Neural cell (in vitro differentiated cells): ENCODE measurements at regions not wholly inside any gene's neighbourhood (a gene's known extent, or its start where the extent isn't known, plus 50 kb on each side); places are given as distances from the start of the nearest gene placed in this dataset.
"Not testable (repeated sequence)": the region's sequence is repeated elsewhere in the genome, so short reads cannot be mapped to it uniquely, and the experiment has no call there.

Source experiments
- EP300 ChIP-seq: fragments of 450-650 bp; conservative IDR thresholded peaks from 2 replicates; pipeline ENCODE4 v1.6.1; 2014; ENCODE audit warnings: antibody characterized with exemption, mild to moderate bottlenecking, moderate library complexity; ENCODE audit not compliant: poor library complexity, severe bottlenecking
- EZH2 ChIP-seq: fragments of 200-600, 300-800 bp; shearing (Covaris generic), sonication (generic); IDR thresholded peaks from 2 replicates; pipeline ENCODE4 v1.6.1; 2014; ENCODE audit warnings: antibody characterized with exemption, low read length, borderline replicate concordance, mild to moderate bottlenecking; ENCODE audit not compliant: insufficient read depth, poor library complexity, severe bottlenecking
- RAD21 ChIP-seq: fragments of 450-650 bp; conservative IDR thresholded peaks from 2 replicates; pipeline ENCODE4 v1.6.1; 2014; ENCODE audit warnings: antibody characterized with exemption, mild to moderate bottlenecking, moderate library complexity
- REST ChIP-seq: IDR thresholded peaks from 2 replicates; pipeline ENCODE4 v1.6.1; 2012; ENCODE audit warnings: borderline replicate concordance
- SMC3 ChIP-seq: fragments of 450-650 bp; conservative IDR thresholded peaks from 2 replicates; pipeline ENCODE4 v1.6.1; 2014; ENCODE audit warnings: antibody characterized with exemption, mild to moderate bottlenecking, moderate library complexity; ENCODE audit not compliant: poor library complexity
- TAF1 ChIP-seq: IDR thresholded peaks from 2 replicates; pipeline ENCODE4 v1.6.1; 2012; ENCODE audit warnings: low read depth
- TF ChIP-seq, protein P1 (sequence below): fragments of 450-650 bp; IDR thresholded peaks from 2 replicates; pipeline ENCODE4 v1.5.1; 2014; ENCODE audit warnings: antibody characterized with exemption, mild to moderate bottlenecking, moderate library complexity; ENCODE audit not compliant: poor library complexity, severe bottlenecking

GRCh38 chr3:75433295-75433694 lies 230.8 kb upstream of the FRG2C start:
- TF ChIP-seq, protein P1, sequence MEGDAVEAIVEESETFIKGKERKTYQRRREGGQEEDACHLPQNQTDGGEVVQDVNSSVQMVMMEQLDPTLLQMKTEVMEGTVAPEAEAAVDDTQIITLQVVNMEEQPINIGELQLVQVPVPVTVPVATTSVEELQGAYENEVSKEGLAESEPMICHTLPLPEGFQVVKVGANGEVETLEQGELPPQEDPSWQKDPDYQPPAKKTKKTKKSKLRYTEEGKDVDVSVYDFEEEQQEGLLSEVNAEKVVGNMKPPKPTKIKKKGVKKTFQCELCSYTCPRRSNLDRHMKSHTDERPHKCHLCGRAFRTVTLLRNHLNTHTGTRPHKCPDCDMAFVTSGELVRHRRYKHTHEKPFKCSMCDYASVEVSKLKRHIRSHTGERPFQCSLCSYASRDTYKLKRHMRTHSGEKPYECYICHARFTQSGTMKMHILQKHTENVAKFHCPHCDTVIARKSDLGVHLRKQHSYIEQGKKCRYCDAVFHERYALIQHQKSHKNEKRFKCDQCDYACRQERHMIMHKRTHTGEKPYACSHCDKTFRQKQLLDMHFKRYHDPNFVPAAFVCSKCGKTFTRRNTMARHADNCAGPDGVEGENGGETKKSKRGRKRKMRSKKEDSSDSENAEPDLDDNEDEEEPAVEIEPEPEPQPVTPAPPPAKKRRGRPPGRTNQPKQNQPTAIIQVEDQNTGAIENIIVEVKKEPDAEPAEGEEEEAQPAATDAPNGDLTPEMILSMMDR: not testable (repeated sequence)
- not testable (repeated sequence) for TF ChIP-seq RAD21, EZH2, REST, EP300, SMC3, TAF1
